Stomach (tissue), 4 donors: ENCODE measurements at regions not wholly inside any gene's neighbourhood (a gene's known extent, or its start where the extent isn't known, plus 50 kb on each side); places are given as distances from the start of the nearest gene placed in this dataset.

Source experiments
- CTCF ChIP-seq, 7 experiments: fragments of 450-650 bp in 4 of 7; fragments of 200-600 bp in 3 of 7; sonication (generic) in 3 of 7; IDR thresholded peaks; one replicate each; pipeline ENCODE4 v1.5.1; 2016 to 2019; ENCODE audit warnings: antibody characterized with exemption in 7 of 7, control low read depth in 2 of 7, mild to moderate bottlenecking in 1 of 7
- POLR2AphosphoS5 ChIP-seq, 3 donors: sonication (generic); formaldehyde crosslinking; IDR thresholded peaks; one replicate each; pipeline ENCODE4 v1.6.1; 2016; ENCODE audit warnings: antibody characterized with exemption in 3 of 3

DNA sequence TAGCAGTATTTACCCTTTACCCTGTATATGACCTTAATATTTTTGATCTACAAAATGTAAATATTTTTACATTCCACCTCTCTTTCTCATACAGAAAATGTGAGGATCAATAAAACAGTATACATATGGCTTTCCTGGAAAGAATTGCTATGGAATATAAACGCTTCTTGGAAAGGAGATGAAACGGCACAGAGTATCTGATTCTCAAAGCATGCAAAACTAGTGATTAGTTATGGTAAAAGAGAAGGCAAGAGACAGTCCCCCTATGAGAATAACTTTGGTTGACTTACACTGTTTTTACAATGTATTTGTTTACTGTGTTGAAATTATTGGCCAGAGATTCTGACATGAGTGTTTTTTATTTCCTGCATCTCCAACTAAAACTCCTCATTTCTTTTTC, 204.6 kb upstream of the C21orf91 start:
- TF ChIP-seq CTCF (IDR thresholded peaks at IDR 0.05) (no peak), POLR2AphosphoS5 (IDR thresholded peaks at IDR 0.05) (no peak)
